ENCODE measurements at regions not wholly inside any gene's neighbourhood (a gene's known extent, or its start where the extent isn't known, plus 50 kb on each side); places are given as distances from the start of the nearest gene placed in this dataset.
A peak's percentile ranks its signal among the peaks of the same experiment; 100 is the strongest.

GRCh38 chr6:93821953-93822352, 402.6 kb upstream of the EPHA7 start:
- TF ChIP-seq EZH2 (IDR thresholded peaks at IDR 0.05; ENCODE audit: low read length, missing control alignments) (no peak), CTCF (conservative IDR thresholded peaks at IDR 0.05 in 1 of 2, IDR thresholded peaks at IDR 0.05 in 1 of 2; ENCODE audit: low read depth in 1 of 2, low read length in 2 of 2) (no peak)
- H3K79me2 ChIP-seq (ENCODE audit: control insufficient read depth, insufficient read depth, low read length), result no peaks in the 10 kb centered on the region
- H3K36me3 ChIP-seq (ENCODE audit: control insufficient read depth, insufficient read depth, low read length), result no peaks in the 10 kb centered on the region
- H3K4me1 ChIP-seq (ENCODE audit: control insufficient read depth, extremely low read depth, insufficient read depth, low read length), result no peaks in the 10 kb centered on the region
- no peak overlapping the region for H2AFZ ChIP-seq (ENCODE audit: low read length)
- no peak overlapping the region for H3K4me3 ChIP-seq (replicated peaks in 1 of 4; ENCODE audit: control extremely low read depth in 1 of 4, insufficient read depth in 1 of 4, low read depth in 3 of 4, low read length in 4 of 4)
- no peak overlapping the region for H3K27ac ChIP-seq (ENCODE audit: insufficient read depth, low read length)
- H3K27me3 ChIP-seq (ENCODE audit: control insufficient read depth, insufficient read depth, low read length), result no peaks in the 10 kb centered on the region
- H3K9me3 ChIP-seq (ENCODE audit: control insufficient read depth, insufficient read depth, low read depth, low read length), result no peaks in the 10 kb centered on the region
- H3K4me2 ChIP-seq (ENCODE audit: extremely low read depth, insufficient read depth, low read length), result no peak overlapping the region
- no peak overlapping the region for H3K9ac ChIP-seq (ENCODE audit: insufficient read depth, low read length)
- no peak for DNase-seq (ENCODE audit: low read depth in 2 of 2)
- no peaks in the 10 kb centered on the region for H4K20me1 ChIP-seq (ENCODE audit: control insufficient read depth, extremely low read depth, insufficient read depth, low read length)

GRCh38 chr6:93820465-93821082, 401.2 kb upstream of the EPHA7 start:
- no peak overlapping the region for H3K4me3 ChIP-seq (replicated peaks in 1 of 4; ENCODE audit: control extremely low read depth in 1 of 4, insufficient read depth in 1 of 4, low read depth in 3 of 4, low read length in 4 of 4)
- no peak overlapping the region for H3K9ac ChIP-seq (ENCODE audit: insufficient read depth, low read length)
- no peak for TF ChIP-seq CTCF (conservative IDR thresholded peaks at IDR 0.05 in 1 of 2, IDR thresholded peaks at IDR 0.05 in 1 of 2; ENCODE audit: low read depth in 1 of 2, low read length in 2 of 2)
- TF ChIP-seq EZH2 (IDR thresholded peaks at IDR 0.05; ENCODE audit: low read length, missing control alignments), result no peak
- DNase-seq (ENCODE audit: low read depth in 2 of 2), result no peak
- H2AFZ ChIP-seq (ENCODE audit: low read length), result no peak overlapping the region
- H3K36me3 ChIP-seq (ENCODE audit: control insufficient read depth, insufficient read depth, low read length), result no peaks in the 10 kb centered on the region
- no peaks in the 10 kb centered on the region for H3K9me3 ChIP-seq (ENCODE audit: control insufficient read depth, insufficient read depth, low read depth, low read length)
- H4K20me1 ChIP-seq (ENCODE audit: control insufficient read depth, extremely low read depth, insufficient read depth, low read length), result no peaks in the 10 kb centered on the region
- H3K4me2 ChIP-seq (ENCODE audit: extremely low read depth, insufficient read depth, low read length), result no peak overlapping the region
- no peaks in the 10 kb centered on the region for H3K27me3 ChIP-seq (ENCODE audit: control insufficient read depth, insufficient read depth, low read length)
- H3K79me2 ChIP-seq (ENCODE audit: control insufficient read depth, insufficient read depth, low read length), result no peaks in the 10 kb centered on the region
- H3K4me1 ChIP-seq (ENCODE audit: control insufficient read depth, extremely low read depth, insufficient read depth, low read length), result no peaks in the 10 kb centered on the region
- H3K27ac ChIP-seq (ENCODE audit: insufficient read depth, low read length), result no peak overlapping the region

GRCh38 chr6:93819189-93819588, 399.8 kb upstream of the EPHA7 start:
- peak in 1 of 2 donors; percentile 13 for DNase-seq (ENCODE audit: low read depth in 2 of 2)
- no peaks in the 10 kb centered on the region for H3K9me3 ChIP-seq (ENCODE audit: control insufficient read depth, insufficient read depth, low read depth, low read length)
- H3K27me3 ChIP-seq (ENCODE audit: control insufficient read depth, insufficient read depth, low read length), result no peaks in the 10 kb centered on the region
- H3K4me1 ChIP-seq (ENCODE audit: control insufficient read depth, extremely low read depth, insufficient read depth, low read length), result no peaks in the 10 kb centered on the region
- TF ChIP-seq EZH2 (IDR thresholded peaks at IDR 0.05; ENCODE audit: low read length, missing control alignments), result no peak
- no peak for TF ChIP-seq CTCF (conservative IDR thresholded peaks at IDR 0.05 in 1 of 2, IDR thresholded peaks at IDR 0.05 in 1 of 2; ENCODE audit: low read depth in 1 of 2, low read length in 2 of 2)
- H3K4me2 ChIP-seq (ENCODE audit: extremely low read depth, insufficient read depth, low read length), result no peak overlapping the region
- H3K36me3 ChIP-seq (ENCODE audit: control insufficient read depth, insufficient read depth, low read length), result no peaks in the 10 kb centered on the region
- no peaks in the 10 kb centered on the region for H4K20me1 ChIP-seq (ENCODE audit: control insufficient read depth, extremely low read depth, insufficient read depth, low read length)
- H3K79me2 ChIP-seq (ENCODE audit: control insufficient read depth, insufficient read depth, low read length), result no peaks in the 10 kb centered on the region
- no peak overlapping the region for H3K9ac ChIP-seq (ENCODE audit: insufficient read depth, low read length)
- H2AFZ ChIP-seq (ENCODE audit: low read length), result no peak overlapping the region
- no peak overlapping the region for H3K4me3 ChIP-seq (replicated peaks in 1 of 4; ENCODE audit: control extremely low read depth in 1 of 4, insufficient read depth in 1 of 4, low read depth in 3 of 4, low read length in 4 of 4)
- no peak overlapping the region for H3K27ac ChIP-seq (ENCODE audit: insufficient read depth, low read length)
